HG03060 (cell line): ENCODE measurements at regions not wholly inside any gene's neighbourhood (a gene's known extent, or its start where the extent isn't known, plus 50 kb on each side); places are given as distances from the start of the nearest gene placed in this dataset.
"Not testable (repeated sequence)": the region's sequence is repeated elsewhere in the genome, so short reads cannot be mapped to it uniquely, and the experiment has no call there.

Experiments used
- ATAC-seq: cut with Tn5 transposase; IDR thresholded peaks from one replicate; pipeline ENCODE4 v1.9.1; 2021; ENCODE audit warnings: low read depth, moderate number of reproducible peaks; ENCODE audit not compliant: unreplicated experiment

DNA sequence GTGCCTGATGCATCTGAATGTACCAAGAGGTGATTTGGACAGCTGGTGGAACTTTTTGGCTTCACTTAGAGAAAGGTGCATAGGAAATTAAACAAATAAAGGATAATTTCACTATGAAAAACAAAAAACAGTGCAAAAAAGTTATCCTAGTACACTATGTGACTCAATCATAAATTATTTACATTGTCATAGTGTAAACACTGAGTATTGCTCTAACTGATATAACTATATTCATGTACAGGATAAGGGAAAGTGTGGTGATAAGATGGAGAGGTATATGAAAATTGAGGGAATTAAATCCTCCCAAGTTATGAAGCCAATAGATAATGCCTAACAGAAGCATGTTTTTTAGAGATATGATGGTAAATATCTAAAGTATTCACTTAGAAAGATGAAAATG, 50.2 kb upstream of the CPNE4 start:
- ATAC-seq: no peak

DNA sequence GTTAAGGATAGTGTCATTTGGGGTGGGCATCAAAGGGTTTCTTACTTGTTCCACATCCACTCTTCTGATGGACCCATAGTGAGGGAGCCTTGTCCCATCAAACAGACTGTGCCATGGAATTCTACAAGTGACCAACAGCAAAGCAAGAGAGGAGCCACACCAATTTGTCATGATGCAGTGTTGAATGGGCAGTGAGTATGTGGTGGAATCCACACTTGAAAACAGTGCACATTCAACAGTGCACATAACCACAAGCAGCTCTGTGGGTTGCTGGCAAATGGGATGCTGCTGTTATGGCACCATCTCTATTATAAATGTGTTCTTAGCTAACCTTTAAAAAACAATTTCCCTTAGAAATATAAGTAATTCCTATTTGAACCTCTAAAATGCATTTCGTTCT, 52.5 kb upstream of the CPNE4 start:
- no peak for ATAC-seq

DNA sequence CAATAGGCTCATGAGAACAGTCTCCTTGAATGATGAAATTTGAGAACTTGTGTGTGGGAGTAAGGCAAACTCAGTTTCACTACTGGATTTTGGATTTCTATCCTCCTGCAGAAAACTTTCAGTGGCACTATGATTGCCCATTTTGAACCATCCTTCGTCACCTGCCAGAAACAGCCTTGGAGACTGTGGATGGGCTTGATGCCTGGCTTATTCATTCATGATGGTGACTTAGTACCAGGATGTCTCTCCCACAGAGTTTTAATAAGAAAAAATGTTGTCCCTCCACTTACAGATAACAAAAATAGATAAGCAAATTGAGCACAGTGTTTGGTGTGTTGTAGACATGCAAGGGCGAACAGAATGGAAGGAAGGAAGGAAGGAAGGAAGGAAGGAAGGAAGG, 53.5 kb upstream of the CPNE4 start:
- no peak for ATAC-seq

DNA sequence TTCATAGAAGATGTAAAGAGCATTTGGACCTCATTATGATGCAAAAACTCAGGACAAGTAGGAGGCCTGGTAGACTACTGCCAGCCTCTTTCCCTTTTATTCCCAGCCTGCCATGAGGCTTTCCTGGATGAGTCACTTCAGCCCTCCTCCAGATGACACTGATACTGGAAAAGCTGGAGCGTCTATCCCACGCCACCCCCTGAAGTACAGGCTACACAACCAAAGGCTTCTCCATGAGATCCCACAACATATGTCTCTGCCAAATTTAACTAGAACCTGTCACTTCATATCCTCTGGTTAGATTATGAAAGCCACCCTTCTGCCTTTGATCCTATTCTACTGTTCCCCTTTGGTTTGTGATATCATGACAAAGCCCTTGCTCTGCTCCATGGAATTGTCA, 56.1 kb upstream of the CPNE4 start:
- no peak for ATAC-seq

DNA sequence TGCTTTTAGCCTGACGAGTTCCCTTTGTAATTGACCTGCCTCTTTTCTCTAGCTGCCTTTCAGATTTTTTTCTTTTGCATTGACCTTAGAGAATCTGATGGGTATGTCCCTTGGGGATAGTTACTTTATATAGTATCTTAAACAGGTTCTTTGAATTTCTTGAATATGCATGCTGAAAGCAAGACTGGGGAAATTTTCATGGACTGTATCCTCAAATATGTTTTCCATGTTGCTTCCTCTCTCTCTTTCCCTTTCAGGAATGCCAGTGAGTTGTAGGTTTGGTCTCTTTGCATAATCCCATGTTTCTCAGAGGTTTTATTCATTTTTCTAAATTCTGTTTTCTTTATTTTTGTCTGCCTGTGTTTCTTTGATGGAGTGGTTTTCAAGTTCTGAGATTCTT, 81.8 kb upstream of the CPNE4 start:
- no peak for ATAC-seq

DNA sequence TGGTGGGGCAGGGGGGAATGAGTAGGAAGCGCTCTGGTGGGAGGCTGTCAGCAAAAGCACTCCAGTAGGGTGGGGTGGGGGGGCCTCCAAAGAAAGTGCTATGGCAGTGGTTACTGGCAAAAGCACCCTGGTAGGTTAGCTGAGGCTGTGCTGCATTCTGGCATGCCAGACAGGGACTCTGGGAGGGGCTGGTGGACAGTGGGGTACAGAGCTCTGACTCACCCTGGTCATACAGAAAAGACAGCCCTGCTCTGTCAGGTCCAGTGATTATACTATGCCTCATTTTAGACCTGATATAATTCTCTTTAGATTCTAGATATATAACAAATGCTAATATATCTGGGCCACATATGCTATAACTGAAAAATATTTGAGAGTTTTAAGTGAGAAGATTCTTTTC, 82.8 kb upstream of the CPNE4 start:
- ATAC-seq: no peak

DNA sequence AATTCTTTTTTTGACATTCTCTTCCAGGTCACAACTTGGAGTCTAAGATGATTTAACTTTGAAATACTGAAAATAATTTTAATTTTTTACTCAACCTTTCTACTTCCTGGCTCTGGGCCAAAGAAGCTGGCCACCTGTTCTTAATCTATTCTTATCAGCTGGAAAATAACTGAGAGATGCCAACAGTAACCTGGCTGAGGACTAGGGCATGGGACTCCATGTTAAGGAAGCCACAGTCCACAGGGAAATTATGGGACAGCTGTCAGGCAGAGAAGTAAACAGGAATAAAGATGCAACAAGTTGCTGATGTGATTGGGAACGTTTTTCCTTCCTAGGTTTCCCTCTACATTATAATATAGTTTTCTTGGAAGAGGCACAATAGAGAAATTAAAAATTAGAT, 84.7 kb upstream of the CPNE4 start:
- ATAC-seq: no peak

DNA sequence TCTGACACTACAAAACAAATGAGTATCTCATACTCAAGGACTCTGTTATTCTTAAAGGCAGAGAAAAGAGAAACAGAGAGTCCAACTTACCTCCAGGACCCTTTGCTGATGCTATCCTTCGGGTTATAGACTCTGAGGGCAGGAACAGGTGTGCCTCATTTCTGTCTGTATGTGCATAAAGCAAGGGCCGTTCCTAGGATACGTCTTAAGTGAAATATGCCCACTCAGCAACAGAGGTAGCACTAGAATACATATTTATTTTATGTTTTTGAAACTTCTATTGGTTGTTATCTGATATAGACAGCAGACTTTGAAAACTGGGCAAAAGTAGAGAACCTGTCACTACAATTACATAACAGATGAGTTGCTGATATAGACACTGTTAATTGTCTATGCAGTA, 89.3 kb upstream of the CPNE4 start:
- ATAC-seq: no peak

DNA sequence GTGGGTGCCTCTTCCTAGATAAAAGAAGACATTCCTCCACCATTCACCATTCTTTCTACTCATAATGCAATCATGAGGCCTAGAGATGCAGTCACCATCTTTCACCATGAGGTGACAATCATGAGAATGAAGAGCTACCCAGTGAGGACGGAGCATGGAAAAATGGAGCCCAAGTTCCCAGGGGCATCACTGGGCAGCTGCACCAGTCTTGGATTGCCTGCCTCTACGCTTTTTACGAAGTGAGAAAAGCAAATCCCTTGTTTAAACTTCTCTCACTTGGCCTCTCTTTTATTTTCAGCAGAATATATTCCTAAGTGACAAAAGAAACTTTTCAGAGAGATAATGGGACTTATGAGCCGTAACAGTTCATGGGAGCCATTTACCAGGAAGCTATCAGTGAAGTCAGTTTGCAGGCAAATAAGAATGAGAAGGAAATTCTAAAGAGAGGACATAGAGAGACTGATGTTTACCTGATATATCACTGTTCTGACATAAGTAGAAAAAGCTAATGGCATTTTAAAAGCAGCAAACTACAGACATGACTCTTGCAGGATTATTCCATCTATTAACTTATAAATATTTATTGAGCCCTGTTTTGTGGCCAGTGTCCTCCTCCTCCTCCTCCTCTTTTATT, 90.0 kb upstream of the CPNE4 start:
- ATAC-seq: no peak

DNA sequence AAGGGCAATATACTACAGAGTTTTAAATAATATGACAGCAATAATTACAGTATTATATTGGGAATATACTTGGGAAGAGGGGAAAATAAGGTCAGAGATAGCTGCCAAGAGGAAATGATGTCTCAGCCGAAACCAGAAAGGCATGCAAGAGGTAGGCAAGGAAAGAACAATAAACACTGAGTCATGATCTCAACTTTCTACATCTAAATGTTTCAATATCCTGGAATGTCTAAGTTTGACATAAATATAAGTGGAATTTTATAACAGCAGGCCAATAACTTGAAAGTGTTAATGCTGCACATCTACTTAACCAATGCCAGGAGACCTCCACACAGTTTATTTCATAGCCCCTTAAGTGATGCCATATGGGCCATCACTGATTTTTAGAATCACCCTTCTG, 99.8 kb upstream of the CPNE4 start:
- no peak for ATAC-seq

DNA sequence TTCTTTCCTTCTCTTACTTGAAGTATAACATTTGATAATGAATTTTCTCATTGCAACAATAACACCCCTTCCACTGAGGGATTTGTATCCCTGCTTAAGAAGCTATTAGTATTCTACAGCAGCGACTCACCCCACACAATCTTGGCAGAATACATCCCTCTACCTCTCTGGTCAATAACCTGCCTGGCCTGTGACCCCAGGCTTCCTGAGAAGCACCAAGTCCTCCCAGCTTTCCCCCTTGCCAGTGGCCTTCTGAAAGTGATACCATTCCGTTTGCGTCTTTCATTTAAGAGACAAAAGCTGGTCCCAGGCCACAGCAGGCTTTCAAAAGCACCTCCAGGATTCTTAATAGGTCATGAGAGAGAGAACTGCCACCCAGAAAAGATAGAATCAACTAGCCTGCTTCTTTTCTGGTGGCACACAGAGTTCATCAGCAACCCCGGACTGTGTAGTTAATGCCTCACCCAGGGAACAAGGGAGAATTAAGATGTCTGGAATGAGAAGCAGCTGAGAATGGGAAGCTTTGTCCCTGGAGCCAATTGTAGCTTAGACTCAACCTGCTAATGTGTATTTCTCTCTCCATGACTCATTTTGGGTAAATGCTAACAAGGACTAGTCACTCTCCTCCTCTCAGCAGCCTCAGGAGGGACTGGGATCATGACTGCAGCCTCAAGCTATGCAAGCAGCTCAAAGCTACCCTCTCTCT, 101.0 kb upstream of the CPNE4 start:
- no peak for ATAC-seq

DNA sequence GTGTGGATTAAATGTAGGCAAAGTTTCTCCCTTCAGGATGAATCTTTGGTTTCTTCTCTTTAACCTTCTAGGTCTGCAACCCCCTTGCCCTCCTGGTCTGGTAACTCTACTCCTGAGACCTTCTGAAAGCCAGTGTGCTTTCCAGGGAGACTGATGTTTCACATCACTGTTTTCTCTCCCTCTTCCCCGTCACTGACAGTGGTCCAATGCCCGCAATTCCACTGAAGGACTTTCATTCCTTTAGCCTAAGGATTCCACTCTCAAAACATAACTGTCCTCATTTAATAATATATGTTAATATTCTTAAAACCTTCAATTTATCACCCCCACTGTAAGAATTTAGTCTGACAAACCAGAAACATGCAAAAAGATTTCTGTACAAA, 101.5 kb upstream of the CPNE4 start:
- ATAC-seq: no peak

DNA sequence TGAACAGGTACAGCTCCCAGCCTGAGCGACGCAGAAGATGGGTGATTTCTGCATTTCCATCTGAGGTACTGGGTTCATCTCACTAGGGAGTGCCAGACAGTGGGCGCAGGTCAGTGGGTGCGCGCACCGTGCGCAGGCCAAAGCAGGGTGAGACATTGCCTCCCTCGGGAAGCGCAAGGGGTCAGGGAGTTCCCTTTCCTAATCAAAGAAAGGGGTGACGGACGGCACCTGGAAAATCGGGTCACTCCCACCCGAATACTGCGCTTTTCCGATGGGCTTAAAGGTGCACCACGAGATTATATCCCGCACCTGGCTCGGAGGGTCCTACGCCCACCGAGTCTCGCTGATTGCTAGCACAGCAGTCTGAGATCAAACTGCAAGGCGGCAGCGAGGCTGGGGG, 102.1 kb upstream of the CPNE4 start:
- not testable (repeated sequence) for ATAC-seq

DNA sequence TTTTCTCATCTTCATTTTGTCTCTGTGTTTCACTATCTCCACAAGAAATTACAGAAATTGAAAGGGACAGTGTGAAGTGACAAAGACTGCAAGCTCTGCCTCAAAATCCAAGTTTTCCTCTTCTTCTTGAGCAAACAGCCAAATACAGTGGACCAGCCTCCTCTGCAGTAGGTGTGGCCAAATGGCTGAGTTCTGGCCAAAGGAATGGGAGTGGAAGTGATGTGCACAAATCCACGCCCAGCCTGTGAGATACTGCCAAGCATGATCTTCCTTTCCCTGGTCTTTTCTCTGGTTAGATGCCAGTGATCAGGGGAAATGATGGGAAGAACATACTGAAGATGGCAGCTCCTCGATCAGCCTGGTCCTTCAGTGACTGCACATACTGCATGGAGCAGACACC, 111.0 kb upstream of the CPNE4 start:
- ATAC-seq: no peak

DNA sequence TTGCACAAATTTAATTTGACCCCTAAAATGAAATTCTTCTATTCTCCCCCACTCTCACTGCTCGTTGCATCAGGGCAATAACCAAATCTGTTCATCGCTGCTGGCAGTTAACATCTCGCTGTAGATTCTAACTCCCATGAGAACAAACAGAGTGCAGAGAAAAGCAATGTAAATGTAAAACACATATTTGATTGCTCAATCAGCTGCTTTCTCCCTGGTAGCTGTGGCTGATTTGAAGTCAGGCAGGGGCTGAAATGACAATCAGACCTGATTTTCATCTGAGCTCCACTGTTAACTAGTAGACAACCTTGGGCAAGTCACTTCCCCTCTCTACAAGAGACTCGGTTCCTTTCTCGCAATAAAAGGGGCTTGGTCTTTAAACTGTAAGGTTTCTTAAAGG, 119.8 kb upstream of the CPNE4 start:
- no peak for ATAC-seq

DNA sequence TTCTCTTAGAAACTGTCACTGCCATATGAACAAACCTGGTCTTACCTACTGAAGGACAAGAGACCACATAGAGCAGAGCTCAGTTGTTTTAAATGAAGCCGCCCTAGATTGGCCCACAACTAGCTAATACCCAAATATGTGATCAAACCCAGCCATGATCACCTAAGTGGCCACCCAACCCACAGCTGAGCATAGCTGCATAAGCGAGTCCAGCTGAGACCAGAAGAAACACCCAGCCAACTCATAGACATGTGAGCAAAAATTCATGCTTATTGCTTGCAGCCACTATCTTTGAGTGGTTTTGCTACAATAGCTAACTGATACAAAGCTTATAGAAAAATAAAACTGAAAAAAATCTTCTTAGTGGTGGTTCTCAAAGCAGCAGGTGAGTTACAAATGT, 124.3 kb upstream of the CPNE4 start:
- no peak for ATAC-seq

DNA sequence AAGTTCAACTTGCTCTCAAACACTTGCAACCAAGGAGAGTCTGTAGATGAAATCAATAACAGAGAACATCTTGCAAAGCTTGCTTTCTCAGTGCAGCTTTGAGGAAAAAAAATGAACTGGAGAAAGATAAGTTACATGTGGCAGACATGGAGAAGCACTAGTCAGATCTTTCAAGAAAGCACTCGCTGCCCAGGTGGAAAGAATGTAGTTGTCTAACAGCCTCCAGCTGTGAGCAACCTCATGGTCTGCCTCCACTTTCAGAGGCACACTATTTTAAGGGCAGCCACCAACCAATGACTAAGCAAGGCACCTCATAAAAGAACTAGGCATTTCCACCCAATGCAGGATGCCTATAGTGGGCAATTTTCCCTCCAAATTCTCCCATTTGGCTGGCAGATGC, 125.4 kb upstream of the CPNE4 start:
- no peak for ATAC-seq

DNA sequence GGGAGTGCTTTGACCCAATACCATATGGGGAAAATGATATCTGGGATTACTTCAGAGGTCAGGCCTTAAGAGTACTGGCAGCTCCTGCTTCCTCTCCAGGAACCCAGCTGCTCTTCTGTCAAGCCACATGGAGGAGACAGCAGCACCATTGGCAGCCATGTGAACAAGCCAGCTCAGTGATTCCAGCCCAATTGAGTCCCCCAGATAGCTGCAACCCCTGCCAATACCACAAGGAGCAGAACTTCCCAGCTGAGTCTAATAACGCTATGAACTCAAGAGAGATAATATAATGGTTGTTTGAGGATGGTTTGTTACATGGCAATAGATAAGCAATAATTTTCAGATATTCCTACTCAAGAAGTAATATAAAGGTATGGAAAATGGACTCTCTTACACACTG, 126.8 kb upstream of the CPNE4 start:
- ATAC-seq: no peak

DNA sequence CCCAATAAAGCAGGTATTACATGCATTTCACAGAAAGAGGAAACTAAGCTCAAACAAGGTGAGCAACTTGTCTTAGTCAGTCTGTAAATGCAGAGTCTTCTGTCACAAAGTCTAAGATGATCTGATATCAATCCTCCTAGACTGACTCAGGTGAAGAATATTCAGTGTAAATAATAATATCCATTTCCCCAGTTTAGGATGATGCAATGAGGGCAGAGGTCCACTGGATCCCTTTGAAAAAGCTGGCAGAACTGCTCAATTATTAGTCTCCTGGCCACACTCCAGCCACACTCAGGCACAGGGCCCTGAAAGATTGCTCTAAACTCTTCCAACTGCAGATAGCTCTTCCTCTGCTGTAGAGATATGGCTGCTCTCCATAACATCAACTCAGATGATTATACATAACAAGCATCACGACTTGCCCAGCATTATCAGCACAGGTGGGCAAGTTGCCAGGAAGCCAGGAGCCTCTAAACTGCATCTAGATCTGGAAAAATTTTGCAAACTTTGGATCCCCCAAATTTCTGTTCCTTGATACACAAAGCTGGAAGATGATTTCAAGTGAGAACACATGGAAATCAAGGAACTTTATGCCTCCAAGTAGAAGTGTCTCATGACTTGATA, 129.8 kb upstream of the CPNE4 start:
- no peak for ATAC-seq

DNA sequence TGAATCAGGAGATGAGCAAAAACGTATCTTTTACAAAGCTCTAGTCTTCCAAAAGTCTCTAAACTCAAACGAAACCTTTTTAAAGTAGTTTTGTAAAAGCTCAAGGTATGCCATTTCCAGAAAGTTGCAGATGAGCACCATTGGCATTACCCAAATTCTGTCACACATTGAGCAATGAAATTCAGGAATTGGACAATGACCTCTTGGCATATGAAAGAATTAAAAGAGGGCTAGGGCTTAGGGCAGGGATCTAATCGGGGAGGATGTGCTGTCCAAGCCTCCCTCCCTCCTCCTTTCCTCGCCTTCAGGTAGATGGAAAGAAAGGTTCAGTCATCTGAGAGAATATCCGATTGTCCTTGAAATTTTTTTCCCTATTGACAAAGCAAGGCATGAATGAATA, 133.1 kb upstream of the CPNE4 start:
- no peak for ATAC-seq

DNA sequence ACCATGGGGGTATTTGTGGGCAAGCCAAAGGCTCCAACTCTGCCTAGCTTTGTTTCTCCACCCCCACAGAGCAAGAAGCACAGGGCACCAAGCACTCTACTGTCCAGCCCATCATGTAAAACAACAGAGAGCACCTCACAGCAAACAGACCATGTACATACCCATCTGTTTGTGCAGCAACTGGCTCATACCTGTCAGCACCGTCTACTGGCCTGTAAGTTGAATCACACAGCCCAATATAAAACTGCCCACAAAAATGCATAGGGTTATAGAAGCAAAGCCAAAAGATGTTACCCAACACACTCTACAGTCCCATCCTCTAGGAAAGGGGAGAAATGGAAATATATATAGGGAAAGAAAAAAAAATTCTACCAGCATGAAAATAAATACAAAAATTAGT, 139.7 kb upstream of the CPNE4 start:
- ATAC-seq: no peak

DNA sequence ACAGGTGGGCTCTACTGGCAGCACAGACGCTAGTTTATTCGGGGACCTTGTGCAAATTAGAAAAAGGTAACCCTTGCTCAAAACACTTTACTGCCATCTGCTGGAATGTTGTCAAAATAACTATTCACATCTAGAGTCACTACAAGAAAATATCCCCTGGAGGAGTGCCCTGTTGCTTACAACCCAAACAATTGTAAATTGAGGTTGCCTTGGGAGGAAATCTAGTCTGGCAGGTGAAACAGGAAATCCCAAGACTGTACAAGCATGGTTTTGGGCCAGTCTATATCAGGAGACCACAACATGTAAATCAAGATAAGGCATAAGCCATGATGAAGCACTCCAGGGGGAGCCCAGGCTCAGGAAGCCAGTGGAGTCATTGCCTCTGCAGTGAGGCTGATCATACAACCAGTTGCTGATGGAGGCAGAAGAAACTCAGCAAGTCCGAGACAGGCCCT, 136.8 kb upstream of the ACP3 start:
- no peak for ATAC-seq
